GM08714 (cell line): ENCODE measurements at regions not wholly inside any gene's neighbourhood (a gene's known extent, or its start where the extent isn't known, plus 50 kb on each side); places are given as distances from the start of the nearest gene placed in this dataset.
"Not testable (repeated sequence)": the region's sequence is repeated elsewhere in the genome, so short reads cannot be mapped to it uniquely, and the experiment has no call there.

Experiments
- H3K4me3 ChIP-seq: fragments of 200-500 bp; sonication (Bioruptor generic); 2 replicates; pipeline ENCODE4 v1.5.1; 2014; ENCODE audit warnings: mild to moderate bottlenecking, low read length, inconsistent platforms
- ZNF274 ChIP-seq: IDR thresholded peaks from 2 replicates; pipeline ENCODE4 v1.6.1; 2012; ENCODE audit warnings: mild to moderate bottlenecking, low read depth, low read length

- TF ChIP-seq ZNF274, result no peak
- H3K4me3 ChIP-seq, result no peak overlapping the region
Observed at GRCh38 chr14:106562451-106562850, 1036.1 kb downstream of the TMEM121 start.

GRCh38 chr14:106564058-106564643, 1037.8 kb downstream of the TMEM121 start:
- TF ChIP-seq ZNF274, result no peak
- H3K4me3 ChIP-seq, result no peak overlapping the region

- H3K4me3 ChIP-seq, result no peak overlapping the region
- TF ChIP-seq ZNF274, result no peak
Observed at GRCh38 chr14:106578481-106578880, 1052.1 kb downstream of the TMEM121 start.

GRCh38 chr14:106579084-106579483, 1052.7 kb downstream of the TMEM121 start:
- H3K4me3 ChIP-seq, result no peak overlapping the region
- TF ChIP-seq ZNF274, result no peak

GRCh38 chr14:106585692-106586091, 1059.3 kb downstream of the TMEM121 start:
- TF ChIP-seq ZNF274, result no peak
- no peak overlapping the region for H3K4me3 ChIP-seq

- no peak for TF ChIP-seq ZNF274
- H3K4me3 ChIP-seq, result no peak overlapping the region
Observed at GRCh38 chr14:106586098-106586704, 1059.8 kb downstream of the TMEM121 start.

- H3K4me3 ChIP-seq, result not testable (repeated sequence)
Observed at GRCh38 chr14:106591539-106591938, 1065.2 kb downstream of the TMEM121 start.

- H3K4me3 ChIP-seq, result not testable (repeated sequence)
Observed at GRCh38 chr14:106592115-106592852, 1065.9 kb downstream of the TMEM121 start.

- H3K4me3 ChIP-seq, result no peak overlapping the region
- no peak for TF ChIP-seq ZNF274
Observed at GRCh38 chr14:106599209-106599608, 1072.8 kb downstream of the TMEM121 start.

- TF ChIP-seq ZNF274, result no peak
- H3K4me3 ChIP-seq, result no peak overlapping the region
Observed at GRCh38 chr14:106605548-106606448, 1079.4 kb downstream of the TMEM121 start.

GRCh38 chr14:106606936-106607335, 1080.6 kb downstream of the TMEM121 start:
- H3K4me3 ChIP-seq, result no peak overlapping the region
- TF ChIP-seq ZNF274, result no peak

- no peak for TF ChIP-seq ZNF274
- no peak overlapping the region for H3K4me3 ChIP-seq
Observed at GRCh38 chr14:106610691-106611090, 1084.3 kb downstream of the TMEM121 start.

- no peak overlapping the region for H3K4me3 ChIP-seq
- no peak for TF ChIP-seq ZNF274
Observed at GRCh38 chr14:106613256-106613655, 1086.9 kb downstream of the TMEM121 start.

- 0 out of 2 replicates have a peak overlapping the region, but pooled peaks have one; percentile 25 for H3K4me3 ChIP-seq
Observed at GRCh38 chr14:106618471-106618951, 1092.1 kb downstream of the TMEM121 start.
